Heart left ventricle (tissue), 16 donors: ENCODE measurements at regions not wholly inside any gene's neighbourhood (a gene's known extent, or its start where the extent isn't known, plus 50 kb on each side); places are given as distances from the start of the nearest gene placed in this dataset.

Experiments used
- ATAC-seq, 4 donors: fragments of 200-7000 bp; cut with Tn5 transposase; one replicate each; pipeline ENCODE4 v1.9.1; 2020 to 2022; ENCODE audit warnings: moderate library complexity in 4 of 4, mild to moderate bottlenecking in 3 of 4, moderate number of reproducible peaks in 1 of 4
- DNase-seq, 5 donors: peaks; one replicate each; pipeline ENCODE4 v3.0.0-alpha.2; 2020
- H3K27ac ChIP-seq, 12 donors: fragments of 200-600 bp; sonication (generic) in 4 of 12; one replicate each; pipeline versions ENCODE4 v1.5.0 to v1.8.0; 2016 to 2022; ENCODE audit warnings: mild to moderate bottlenecking in 2 of 12
- H3K27me3 ChIP-seq, 9 donors: fragments of 200-600 bp; sonication (generic) in 2 of 9; one replicate each; pipeline versions ENCODE4 v1.5.1 to v1.8.0; 2016 to 2022; ENCODE audit warnings: mild to moderate bottlenecking in 3 of 9
- H3K36me3 ChIP-seq, 9 donors: fragments of 200-600 bp; sonication (generic) in 2 of 9; one replicate each; pipeline versions ENCODE4 v1.5.0 to v1.8.0; 2018 to 2022; ENCODE audit warnings: mild to moderate bottlenecking in 2 of 9
- H3K4me1 ChIP-seq, 12 donors: fragments of 200-600 bp; sonication (generic) in 4 of 12; one replicate each; pipeline versions ENCODE4 v1.5.0 to v1.8.0; 2016 to 2022; ENCODE audit warnings: mild to moderate bottlenecking in 3 of 12
- H3K4me3 ChIP-seq, 12 donors: fragments of 200-600 bp; sonication (generic) in 4 of 12; one replicate each; pipeline versions ENCODE4 v1.5.0 to v1.8.0; 2017 to 2022; ENCODE audit warnings: mild to moderate bottlenecking in 9 of 12, moderate library complexity in 4 of 12
- H3K9me3 ChIP-seq, 12 donors: fragments of 200-600 bp; sonication (generic) in 4 of 12; one replicate each; pipeline versions ENCODE4 v1.5.0 to v1.8.0; 2016 to 2022; ENCODE audit warnings: mild to moderate bottlenecking in 1 of 12
- POLR2A ChIP-seq, 2 donors: fragments of 450-650 bp; IDR thresholded peaks; one replicate each; pipeline ENCODE4 v1.6.1; 2017; ENCODE audit warnings: antibody characterized with exemption in 2 of 2, mild to moderate bottlenecking in 2 of 2, moderate library complexity in 2 of 2
- WGBS, 4 donors: extraction: QIAGEN DNeasy Blood & Tissue Kit in 2 of 4; methylation state at CpG; one replicate each; pipeline versions ENCODE4 v1.1.5 to v1.1.7; 2013 to 2018; 5-methylcytosine and 5-hydroxymethylcytosine counted together
- intact Hi-C, 10 donors: fragments of 100-400 bp; cut with DNase I; formaldehyde crosslinking; loops; one replicate each; pipeline versions ENCODE4 v1.11.1 to v1.14.2; 2022
- TF ChIP-seq, protein P1 (sequence below), 12 donors: fragments of 200-600 bp; sonication (generic) in 4 of 12; IDR thresholded peaks; one replicate each; pipeline versions ENCODE4 v1.5.0 to v1.8.0; 2018 to 2022; ENCODE audit warnings: antibody characterized with exemption in 12 of 12, mild to moderate bottlenecking in 5 of 12
- donor health status: ischemic (EF 13 %, LVEDD 7.1; RV severe dilation, severe dysfunction).
- donor health status: healthy with polysubstance abuse.
- donor health status: DM: no; HTN: yes; CAD: no.
- donor health status: DM: no; HTN: no; CAD: no.
- donor health status: ischemic (EF 25% LVEDD 6.9; RV normal size, moderate dysfunction).
- donor health status: ischemic (EF 25% LVEDD 5.7; RV mildly dilated, moderate dysfunction).
- donor health status: healthy.
- donor health status: DM: yes; HTN: yes; CAD: no.
- donor health status: ischemic (EF 35%, LVEDD 5.7; RV mildly dilated, moderate dysfunction).
- donor health status: nonischemic (EF 11% LVEDD 7.7; RV severe dilation, severe dysfunction).
- donor health status: DM: yes; HTN: yes; CAD: no.
- donor health status: PGD.
- donor health status: ischemic (EF 29% LVEDD 5.4; RV normal size, mild dysfunction).
- donor health status: nonischemic (EF 23%, LVEDD 6.1; RV moderate dilation, normal function).

- H3K4me1 ChIP-seq: no peaks in the 10 kb centered on the region
- H3K9me3 ChIP-seq: peaks cover 0 to 24% (median 11%) of the 10 kb centered on the region in 12 donors
- intact Hi-C loops: no loop called here
- no peaks in the 10 kb centered on the region for H3K27me3 ChIP-seq
- no peak for DNase-seq
- no peak overlapping the region for H3K4me3 ChIP-seq
- no peak overlapping the region for H3K27ac ChIP-seq
- no peak for TF ChIP-seq POLR2A (IDR thresholded peaks at IDR 0.05)
- TF ChIP-seq, protein P1, sequence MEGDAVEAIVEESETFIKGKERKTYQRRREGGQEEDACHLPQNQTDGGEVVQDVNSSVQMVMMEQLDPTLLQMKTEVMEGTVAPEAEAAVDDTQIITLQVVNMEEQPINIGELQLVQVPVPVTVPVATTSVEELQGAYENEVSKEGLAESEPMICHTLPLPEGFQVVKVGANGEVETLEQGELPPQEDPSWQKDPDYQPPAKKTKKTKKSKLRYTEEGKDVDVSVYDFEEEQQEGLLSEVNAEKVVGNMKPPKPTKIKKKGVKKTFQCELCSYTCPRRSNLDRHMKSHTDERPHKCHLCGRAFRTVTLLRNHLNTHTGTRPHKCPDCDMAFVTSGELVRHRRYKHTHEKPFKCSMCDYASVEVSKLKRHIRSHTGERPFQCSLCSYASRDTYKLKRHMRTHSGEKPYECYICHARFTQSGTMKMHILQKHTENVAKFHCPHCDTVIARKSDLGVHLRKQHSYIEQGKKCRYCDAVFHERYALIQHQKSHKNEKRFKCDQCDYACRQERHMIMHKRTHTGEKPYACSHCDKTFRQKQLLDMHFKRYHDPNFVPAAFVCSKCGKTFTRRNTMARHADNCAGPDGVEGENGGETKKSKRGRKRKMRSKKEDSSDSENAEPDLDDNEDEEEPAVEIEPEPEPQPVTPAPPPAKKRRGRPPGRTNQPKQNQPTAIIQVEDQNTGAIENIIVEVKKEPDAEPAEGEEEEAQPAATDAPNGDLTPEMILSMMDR (IDR thresholded peaks at IDR 0.05): no peak
- no peak for ATAC-seq
- WGBS, 4 donors: 27 to 63% (median 62%) methylated on average over 2 to 3 of the region's 3 CpGs
- no peaks in the 10 kb centered on the region for H3K36me3 ChIP-seq
Measured at GRCh38 chr2:114108824-114109416, 219.0 kb downstream of the ACTR3 start.

DNA sequence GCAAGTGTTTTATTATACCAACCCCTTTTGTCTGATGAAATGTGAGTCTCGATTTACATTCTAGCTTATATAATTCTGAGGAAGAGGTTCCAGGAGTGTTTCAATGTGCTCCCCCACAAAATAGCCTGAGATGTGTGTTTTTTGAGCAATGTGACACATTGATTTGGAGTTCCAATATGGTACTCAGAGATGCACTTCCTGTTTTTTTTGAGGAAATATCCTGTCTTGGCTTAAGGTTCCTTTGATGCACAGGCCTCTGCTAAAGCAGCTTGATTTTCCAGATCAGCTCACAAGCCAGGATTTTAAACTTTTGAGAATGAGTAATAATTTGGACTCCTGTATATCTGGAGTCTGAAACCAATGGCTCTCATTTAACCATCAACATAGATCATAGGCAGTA lies 221.4 kb downstream of the ACTR3 start:
- DNase-seq (no peak), ATAC-seq (no peak)
- no peaks in the 10 kb centered on the region for H3K27me3 ChIP-seq
- 80 to 92% (median 85%) methylated on average over 1 of the region's 1 CpG for WGBS, 4 donors
- intact Hi-C loops: no loop called here
- H3K4me1 ChIP-seq: no peaks in the 10 kb centered on the region
- H3K9me3 ChIP-seq: no peaks in the 10 kb centered on the region
- no peaks in the 10 kb centered on the region for H3K36me3 ChIP-seq
- TF ChIP-seq POLR2A (IDR thresholded peaks at IDR 0.05): no peak
- TF ChIP-seq, protein P1 (IDR thresholded peaks at IDR 0.05): no peak
- no peak overlapping the region for H3K27ac ChIP-seq
- H3K4me3 ChIP-seq: no peak overlapping the region

GRCh38 chr2:114113518-114113917 lies 223.6 kb downstream of the ACTR3 start:
- intact Hi-C loops: no loop called here
- no peaks in the 10 kb centered on the region for H3K4me1 ChIP-seq
- DNase-seq: no peak
- H3K36me3 ChIP-seq: no peaks in the 10 kb centered on the region
- no peak overlapping the region for H3K27ac ChIP-seq
- no peak overlapping the region for H3K4me3 ChIP-seq
- ATAC-seq: no peak
- TF ChIP-seq, protein P1 (IDR thresholded peaks at IDR 0.05): no peak
- no peak for TF ChIP-seq POLR2A (IDR thresholded peaks at IDR 0.05)
- H3K27me3 ChIP-seq: no peaks in the 10 kb centered on the region
- WGBS, 4 donors: 70 to 71% (median 71%) methylated on average over 6 of the region's 6 CpGs
- no peaks in the 10 kb centered on the region for H3K9me3 ChIP-seq

DNA sequence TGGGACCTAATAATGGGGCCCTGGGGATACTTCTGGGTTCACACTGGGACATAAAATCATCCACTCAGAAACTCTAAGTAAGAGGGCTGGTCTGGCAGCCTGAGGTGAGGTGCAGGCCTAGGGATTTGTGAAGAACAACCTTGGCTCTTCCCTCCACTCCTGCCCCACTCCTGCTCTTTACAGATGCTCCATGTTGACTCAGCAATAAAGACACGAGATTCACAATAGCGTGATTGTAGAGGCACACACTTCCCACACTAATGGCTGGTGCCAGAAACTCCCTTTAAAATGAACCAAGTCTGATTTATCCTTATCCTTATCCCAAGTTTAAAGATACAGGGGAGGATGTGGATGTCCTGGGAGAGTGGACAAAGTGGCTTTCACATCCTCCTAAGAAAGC lies 228.2 kb downstream of the ACTR3 start:
- Histone ChIP-seq H3K9me3 (no peaks in the 10 kb centered on the region), H3K4me3 (no peak overlapping the region), H3K36me3 (no peaks in the 10 kb centered on the region), H3K4me1 (no peaks in the 10 kb centered on the region), H3K27me3 (peaks cover 0 to 5% (median 0%) of the 10 kb centered on the region in 9 donors), H3K27ac (no peak overlapping the region)
- WGBS, 4 donors: 47 to 66% (median 52%) methylated on average over 2 of the region's 2 CpGs
- intact Hi-C loops: no loop called here
- DNase-seq (no peak), ATAC-seq (no peak)
- TF ChIP-seq, protein P1 (IDR thresholded peaks at IDR 0.05): no peak
- no peak for TF ChIP-seq POLR2A (IDR thresholded peaks at IDR 0.05)
